Left hindlimb (tissue), 1 donor: ENCODE measurements at regions not wholly inside any gene's neighbourhood (a gene's known extent, or its start where the extent isn't known, plus 50 kb on each side); places are given as distances from the start of the nearest gene placed in this dataset.
"Not testable (repeated sequence)": the region's sequence is repeated elsewhere in the genome, so short reads cannot be mapped to it uniquely, and the experiment has no call there.

ENCODE experiments used
- DNase-seq: peaks from one replicate; pipeline ENCODE4 v3.0.0-alpha.2; 2018

DNA sequence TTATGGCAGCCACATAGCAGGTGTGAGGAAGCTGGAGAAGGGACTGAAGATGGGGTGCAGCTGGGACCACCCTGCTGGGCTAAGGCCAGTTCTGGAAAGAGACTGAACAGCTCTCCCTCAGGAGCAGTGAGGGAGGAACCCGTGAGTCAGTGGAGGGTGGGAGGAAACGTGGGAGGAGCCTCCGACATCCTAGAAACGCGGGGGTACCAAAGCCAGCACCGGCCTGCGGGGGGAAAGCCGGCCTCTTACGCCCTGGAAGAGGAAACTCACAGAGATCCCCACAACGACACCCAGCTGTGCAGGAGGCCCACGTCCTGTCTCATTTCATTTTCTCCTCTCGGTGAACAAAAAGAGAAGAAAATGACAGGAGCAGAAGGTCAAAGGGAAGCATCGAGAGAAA, 185.8 kb upstream of the IRX4 start:
- DNase-seq = no peak

DNA sequence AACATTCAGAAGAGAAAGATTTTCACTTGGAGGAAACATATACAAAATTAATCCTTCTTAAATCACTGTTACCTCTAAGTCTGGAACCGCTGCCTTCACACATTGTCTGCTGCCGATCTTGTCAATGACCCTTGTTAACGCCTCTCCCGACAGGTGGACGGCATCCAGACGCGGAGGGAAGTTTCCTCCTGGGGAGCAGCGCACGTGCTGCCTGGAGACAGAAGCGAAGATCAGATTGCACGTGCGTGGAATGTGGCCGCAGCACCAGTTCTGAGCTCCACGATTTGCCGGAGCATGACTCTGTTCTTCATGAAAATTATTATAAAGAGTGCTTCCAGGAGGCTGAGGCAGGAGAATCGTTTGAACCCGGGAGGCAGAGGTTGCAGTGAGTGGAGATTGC, 183.6 kb upstream of the IRX4 start:
- DNase-seq = no peak

DNA sequence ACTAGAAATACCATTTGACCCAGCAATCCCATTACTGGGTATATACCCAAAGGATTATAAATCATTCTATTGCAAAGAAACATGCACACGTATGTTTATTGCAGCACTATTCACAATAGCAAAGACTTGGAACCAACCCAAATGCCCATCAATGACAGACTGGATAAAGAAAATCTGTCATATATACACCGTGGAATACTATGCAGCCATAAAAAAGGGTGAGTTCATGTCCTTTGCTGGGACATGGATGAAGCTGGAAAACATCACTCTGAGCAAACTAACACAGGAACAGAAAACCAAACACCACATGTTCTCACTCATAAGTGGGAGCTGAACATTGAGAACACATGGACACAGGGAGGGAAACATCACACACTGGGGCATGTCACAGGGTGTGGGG, 180.7 kb upstream of the IRX4 start:
- DNase-seq = not testable (repeated sequence)

DNA sequence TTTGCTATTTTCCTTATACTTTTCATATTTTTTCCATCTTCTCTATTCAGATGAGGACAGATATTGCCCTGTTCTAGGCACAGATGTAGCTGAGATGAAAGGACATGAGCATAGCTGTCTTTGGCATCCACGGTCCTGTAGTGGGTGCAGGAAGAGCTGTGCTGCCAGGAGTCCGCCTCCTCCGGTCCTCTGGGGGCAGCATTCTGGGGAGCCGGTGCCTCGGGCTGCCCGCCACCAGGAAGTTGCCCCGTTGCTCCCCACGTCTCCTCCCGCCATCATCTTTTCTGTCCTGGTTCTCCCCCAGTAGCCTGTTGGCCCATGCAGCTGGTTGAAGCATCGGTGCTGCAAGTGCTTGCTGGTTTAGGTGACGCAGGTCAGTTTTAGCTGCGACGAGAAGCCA, 170.0 kb upstream of the IRX4 start:
- DNase-seq = no peak

DNA sequence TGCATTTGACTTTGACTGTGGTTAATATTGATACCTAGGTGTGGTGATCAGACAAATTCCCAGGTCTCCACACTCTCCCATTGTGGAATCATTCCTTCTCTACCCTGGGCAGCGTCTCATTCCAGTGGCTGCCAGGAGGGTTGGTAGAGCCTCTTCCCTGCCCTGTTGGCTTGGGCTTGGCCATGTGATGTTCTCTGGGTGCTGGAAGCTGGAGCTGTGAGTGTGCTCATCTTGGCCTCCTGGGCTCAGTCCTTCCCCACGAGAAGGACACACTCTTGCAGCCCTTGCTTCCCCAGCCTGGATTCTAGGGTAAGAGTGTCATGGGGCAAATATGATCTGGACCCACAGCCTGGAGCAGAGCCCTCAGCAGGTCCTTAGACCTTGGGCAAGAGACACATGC, 167.2 kb upstream of the IRX4 start:
- DNase-seq = no peak

DNA sequence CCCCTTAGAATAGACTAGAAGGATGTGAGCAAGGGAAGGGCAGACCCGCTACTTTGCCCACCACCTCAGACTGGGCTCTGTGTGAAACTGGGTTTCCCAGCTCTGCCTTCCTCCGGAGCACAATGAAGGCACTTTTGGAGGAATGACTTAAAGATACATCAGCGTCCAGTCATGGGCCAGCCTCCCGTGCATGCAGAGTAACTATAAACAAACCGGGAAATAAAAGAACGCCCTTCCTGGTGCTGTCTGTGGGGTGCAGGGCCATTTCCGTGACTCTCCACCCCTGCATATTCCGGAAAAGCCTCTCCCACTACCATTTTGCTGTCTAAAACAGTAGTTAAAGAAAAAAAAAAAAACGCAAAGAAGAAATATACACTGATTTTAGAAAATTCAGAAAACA, 165.9 kb upstream of the IRX4 start:
- no peak for DNase-seq

DNA sequence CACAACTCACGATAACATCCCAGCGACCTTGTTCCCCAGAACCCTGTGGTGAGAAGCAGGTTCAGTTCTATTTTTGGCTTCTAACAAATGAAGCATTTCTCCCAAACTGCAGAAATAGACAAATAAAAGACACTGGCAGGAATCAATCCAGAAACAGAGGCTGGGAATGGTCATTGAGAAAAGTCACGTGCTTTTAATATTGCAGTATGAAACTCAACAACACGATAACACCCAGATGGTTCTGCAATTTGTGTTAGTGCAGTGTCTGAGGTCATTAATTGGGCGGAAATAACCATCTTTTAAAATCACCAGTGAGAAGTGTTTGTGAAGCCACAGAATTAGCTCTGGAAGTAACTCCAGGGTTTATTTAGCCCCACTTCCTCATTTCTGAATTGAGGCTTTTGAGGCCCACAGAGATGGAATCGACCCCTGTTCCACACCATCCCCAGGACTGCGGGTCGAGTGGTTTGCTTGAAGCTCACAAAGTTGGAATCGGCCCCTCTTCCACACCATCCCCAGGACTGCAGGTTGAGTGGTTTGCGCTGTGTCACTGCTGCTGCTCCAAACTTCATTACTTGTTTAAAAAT, 164.7 kb upstream of the IRX4 start:
- DNase-seq = no peak

DNA sequence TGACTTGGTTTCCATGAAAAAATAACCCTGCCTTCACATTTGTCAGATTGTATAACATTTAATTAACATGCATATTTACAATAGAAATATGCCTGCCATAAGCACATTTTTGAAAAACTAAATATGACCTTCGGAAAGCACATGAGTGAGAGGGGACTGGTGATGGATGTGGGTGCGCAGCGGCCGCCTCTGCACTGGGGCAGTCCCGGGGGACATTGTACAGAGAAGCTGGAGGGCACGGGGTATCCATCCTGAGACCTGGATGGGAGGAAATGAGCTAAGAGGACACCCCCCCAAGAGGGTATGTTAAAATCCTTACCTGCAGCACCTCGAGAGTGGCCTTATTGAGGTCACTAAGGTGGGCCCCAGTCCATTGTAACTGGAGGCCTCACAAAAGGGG, 161.3 kb upstream of the IRX4 start:
- no peak for DNase-seq

DNA sequence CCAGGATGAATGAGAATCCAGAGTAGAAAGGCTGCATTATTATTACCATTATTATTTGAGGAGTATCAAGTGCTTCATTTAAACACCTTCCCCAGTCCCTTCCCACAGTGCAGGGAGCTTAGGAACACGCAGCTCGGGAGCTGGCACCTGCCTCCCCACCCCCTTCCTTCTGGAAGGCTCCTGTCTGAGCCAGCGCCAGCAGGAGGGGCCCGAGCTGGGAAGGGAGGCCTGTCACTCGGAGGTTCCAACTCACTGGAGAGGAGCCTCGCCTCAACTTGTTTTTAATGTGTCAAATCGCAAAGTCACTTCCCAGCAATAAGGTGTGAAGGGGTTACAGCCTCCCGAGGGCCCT, 156.4 kb upstream of the IRX4 start:
- no peak for DNase-seq

DNA sequence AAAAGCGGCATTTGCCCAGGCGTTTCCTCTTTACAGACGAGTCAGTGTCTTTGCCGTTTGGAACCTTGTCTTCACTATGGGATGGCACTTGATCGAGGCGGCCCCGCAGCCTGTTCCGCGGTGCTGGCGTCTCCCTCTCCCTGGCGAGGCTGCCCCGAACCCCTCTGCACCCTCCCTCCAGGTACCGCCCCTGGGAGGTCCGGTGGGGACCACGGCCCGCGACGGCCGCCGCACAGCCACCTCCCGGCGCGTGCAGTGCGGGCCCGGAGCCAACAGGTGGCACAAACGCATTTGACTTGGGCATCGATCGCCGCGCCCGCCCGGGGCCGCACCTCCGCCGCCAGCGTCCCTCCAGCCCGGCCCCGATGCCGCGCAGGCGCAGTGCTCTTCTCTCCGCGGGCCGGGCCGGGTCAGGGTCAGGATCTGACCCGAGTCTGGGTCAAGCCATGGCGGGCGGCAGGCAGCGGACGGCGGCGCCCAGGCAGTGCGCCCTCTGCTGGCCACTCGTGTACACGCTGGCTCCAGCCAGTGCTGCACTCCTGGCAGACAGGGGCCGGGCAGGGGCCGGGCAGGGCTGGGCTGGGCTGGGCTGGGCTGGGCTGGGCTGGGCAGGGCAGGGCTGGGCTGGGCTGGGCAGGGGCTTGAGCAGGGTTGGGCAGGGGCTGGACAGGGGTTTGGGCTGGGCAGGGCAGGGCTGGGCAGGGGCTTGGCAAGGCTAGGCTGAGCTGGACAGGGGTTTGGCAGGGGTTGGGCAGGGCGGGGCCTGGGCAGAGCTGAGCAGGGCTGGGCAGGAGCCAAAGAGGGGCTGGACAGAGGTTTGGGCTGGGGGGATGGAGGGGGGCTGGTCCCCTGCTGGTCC, 155.8 kb upstream of the IRX4 start:
- DNase-seq = peak; percentile 52

DNA sequence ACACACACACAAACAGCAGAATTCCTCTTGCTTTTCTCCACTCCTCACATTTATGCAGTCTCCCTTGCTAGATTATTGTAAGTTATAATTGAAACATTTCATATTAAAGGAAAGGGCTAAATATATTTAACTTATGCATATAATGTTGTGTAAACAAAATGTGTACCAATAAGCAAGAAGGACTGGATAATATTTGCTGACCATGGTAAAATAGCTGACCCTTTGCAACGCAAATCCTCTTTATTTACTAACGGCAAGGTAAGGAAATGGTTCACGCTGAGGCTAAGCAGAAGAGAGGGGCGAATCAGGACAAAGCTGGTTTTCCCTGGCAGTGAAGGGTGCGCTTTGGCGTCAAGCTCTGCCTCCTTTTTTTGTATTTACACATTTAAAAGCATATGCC, 154.2 kb upstream of the IRX4 start:
- no peak for DNase-seq

DNA sequence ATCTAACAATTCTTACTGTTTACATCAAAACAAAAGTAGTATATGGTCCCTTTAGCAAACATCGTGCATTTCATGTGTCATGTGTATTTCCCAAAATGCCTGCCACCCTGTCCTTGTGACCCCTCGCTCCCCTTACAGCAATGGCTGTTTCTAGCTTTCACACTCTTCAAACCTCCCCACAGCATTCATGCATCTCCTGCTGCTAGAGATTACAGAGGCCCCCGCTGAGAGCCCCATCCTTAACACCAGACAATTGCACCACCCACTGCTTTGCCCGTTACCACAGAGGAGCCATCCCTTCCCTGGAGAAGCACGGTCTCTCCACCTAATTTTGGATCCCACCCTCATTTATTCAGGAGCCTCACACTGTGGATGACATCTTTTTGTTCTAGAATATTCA, 149.7 kb upstream of the IRX4 start:
- DNase-seq = no peak

DNA sequence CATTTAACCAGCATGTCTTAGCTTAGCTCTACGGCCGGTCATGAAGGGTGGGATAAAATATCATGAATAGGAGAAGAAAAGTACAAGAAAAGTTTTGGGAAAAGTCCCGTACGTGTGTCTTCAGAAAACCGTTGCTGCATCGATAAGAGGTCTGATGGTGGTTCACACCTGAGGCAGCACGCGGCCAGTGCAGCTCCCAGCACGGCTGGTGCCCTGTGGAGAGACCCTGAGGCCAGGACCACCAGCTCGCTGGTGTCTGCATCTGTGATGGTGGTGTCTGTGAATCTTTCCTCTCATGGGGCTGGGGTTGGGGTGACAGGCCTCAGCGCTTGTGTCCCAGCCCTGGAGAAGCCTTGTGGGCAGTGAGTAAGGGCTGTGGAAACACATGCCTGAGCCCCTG, 148.9 kb upstream of the IRX4 start:
- DNase-seq = no peak

DNA sequence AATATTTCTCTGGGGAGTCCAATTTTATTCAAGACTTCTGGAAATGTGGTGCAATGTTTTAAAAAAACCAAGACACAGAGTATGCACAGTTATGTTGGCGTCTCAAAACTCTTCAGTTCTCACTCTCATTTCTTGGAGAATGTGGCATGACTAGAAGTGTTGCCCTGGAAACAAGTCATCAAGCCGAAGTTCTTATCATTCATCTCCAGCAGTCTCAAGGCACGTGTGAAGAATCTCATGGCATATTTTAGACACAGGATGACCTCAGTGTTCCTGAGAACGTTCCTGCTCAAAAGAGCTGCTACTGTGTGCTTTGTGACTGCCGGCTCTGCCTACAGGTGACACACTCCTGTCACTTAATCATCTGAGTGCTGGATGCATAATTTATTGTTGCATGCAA, 147.4 kb upstream of the IRX4 start:
- DNase-seq = no peak

DNA sequence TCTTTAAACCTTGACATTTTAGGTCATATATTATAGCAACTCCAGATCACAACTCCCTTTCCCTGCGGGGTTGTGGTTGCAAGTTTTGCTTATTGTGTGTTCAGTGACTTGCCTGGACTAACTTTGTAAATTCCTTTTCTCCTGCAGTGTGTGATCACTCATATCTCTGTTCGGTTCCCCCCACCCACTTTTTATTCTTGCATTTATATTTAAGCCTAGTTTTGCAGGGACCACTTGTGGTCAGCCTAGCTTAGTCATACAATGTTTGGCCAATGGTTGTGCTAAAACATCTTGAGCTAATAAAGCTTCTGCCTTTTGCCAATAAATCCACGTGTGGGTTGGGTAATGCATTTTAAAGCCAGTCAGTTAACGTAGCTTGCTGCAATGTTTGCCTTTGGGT, 146.5 kb upstream of the IRX4 start:
- DNase-seq = no peak

DNA sequence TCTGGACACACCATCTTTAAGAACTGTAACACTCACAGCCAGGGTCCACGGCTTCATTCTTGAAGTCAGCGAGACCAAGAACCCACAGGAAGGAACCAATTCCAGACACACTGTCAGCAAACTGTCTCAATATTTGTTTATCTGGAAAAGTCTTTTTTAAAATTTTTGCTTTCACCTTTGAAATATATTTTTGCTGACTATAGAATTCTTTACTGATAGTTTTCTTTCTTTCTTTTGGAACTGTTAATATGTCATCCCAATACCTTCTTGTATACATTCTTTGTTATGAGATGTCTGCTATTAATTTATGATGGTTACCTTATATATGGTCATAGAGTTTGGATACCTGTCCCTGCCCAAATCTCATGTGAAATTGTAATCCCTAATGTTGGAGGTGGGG, 145.1 kb upstream of the IRX4 start:
- no peak for DNase-seq

DNA sequence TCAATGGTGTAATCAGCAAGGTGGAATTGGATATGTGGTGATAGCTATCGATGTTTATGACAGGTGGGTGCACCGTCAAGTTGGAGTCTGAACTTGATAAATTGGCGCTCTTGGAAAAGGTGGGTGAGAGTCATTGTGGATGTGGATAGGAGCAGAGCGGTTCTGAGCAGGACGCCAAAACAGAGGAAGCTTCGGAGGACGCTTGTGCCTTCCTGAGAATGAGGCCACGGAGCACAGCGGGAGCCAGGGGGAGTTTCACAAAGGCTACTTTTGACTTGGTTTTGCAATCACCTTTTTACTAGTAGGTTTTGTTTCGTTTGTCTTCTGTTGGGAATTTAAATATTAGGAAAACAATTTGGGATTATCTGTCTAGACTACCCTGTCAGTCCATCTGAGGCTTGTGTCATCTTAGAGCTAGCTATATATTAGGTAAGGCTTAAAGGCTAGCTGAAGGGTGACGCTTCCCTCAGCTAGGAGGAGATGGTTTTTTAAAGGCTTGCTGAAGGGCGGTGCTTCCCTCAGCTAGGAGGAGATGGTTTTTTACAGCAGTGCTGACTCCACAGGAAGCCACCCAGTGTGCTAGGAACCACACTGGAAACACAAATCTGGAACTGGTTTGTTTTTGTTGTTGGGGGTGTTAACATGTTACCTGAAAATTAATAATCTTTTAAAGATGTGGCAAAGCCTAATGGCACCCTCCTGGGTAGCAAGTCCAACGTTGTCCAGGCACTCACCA, 142.4 kb upstream of the IRX4 start:
- no peak for DNase-seq

DNA sequence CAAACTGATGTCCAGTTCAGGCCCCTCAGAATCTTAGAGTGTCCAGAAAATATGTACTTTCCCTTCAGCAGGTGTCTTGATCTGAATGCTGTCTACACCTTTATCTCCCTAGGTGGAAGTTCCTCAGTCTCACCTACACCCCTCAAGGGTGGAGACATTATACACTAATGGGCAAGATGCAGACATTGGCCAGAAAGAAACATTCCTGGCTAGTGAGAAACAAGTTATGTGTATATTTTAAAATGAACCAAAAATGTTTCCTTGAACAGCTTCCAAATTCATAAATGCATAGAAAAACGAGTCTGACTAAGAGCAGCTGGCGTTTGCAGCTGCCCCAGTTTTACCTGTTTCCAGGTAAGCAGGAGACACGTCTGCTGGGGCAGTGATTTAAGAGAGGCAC, 140.5 kb upstream of the IRX4 start:
- DNase-seq = no peak

DNA sequence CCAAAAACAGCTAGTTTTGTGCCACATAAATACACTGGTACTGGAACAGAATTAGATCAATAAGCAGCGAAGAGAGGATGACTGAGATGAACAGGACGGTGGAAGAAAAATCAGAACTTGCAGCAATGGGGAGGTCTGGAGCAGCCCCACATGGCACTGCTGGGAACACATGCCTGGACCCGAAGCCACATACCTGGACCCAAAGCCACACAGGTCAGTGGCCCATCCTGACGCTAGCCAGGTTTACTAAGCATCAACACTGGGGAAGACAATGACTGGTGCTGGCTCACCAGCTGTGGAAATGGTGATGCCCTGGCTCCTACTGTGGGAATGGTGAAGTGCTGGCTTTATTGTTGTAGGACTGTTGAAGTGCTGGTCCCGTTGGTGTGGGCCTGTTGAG, 139.7 kb upstream of the IRX4 start:
- no peak for DNase-seq

DNA sequence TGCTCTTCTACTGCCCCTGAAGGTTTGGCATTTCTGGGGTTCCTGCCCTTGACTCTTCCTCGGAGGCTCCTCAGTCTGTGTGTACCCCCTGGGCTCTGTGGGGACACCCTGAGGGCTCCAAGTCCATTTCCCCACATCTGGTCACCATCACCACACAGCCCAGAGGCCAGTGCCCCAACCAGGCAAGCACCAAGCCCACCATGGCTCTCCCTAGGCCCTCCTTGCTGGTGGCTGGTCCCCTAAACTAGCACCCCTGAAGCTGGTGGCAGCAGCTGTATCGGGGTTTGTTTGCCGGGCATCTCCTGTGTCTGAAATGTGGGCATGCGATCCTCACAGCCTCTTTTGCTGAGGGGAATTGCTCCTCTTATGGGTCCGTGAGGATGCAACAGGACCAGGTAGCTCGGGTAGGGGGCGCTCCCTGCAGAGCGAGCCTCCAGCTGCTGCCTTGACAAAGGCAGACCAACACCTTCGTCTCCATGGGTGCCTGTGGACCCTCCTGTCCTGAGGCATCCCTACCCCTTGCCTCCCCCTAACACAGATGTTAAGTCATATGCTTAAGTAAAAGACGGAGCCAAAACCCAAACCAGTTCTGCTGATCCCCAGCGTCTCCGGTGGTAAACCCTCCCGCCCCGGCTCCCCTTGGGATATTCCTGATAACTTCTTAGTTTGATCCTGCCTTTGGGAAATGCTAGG, 138.9 kb upstream of the IRX4 start:
- no peak for DNase-seq

DNA sequence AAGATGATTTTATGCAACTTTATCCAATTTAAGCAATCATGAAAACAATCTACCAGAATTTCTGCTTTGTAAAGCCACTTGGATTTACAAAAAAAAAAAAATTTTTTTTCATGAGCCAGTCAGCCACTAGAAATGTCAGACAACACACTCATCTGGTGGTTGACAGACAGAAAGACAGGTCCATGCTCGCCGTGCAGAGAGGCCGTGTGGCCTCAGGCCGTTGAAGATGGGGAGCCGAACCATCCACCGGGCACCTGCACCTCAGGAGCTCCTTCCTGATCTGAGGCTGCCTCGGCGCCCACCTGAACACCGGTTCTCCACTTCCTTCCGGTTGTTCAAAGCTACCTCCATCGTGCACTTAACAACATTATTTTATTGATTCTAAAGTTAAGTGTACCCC, 138.0 kb upstream of the IRX4 start:
- no peak for DNase-seq

DNA sequence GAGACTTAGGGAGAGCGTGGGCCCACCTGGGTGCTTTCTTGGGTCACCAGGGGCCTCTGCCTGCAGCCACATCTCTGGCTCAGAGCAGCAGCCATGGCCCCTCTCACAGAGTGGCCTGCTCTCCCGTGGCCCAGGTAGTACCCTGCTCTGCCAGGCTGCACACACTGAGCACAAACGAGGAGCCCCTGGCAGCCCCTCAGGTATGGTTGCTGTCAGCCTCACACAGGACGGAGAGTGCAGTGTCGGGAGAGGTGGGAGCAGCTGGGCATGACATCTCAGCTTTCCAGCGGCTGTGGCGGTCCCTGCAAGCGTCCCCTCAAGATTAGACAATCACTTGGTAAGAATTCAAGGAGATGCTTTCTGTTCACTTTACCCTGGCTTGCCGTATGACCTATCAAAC, 137.0 kb upstream of the IRX4 start:
- no peak for DNase-seq

DNA sequence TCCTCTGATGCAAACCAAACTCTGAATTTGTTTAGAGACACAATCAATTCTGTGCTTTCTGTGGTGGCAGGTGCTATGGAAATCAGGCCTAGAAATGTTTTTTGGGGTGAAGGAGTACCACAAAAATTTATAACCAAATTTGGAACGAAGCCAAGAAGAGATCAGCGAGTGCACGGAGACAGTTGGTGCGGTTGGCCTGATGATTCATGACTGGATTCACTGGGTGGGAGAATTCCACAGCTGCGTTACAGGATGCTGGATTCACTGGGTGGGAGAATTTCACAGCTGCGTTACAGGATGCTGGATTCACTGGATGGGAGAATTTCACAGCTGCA, 135.6 kb upstream of the IRX4 start:
- no peak for DNase-seq
